ENCODE measurements at regions not wholly inside any gene's neighbourhood (a gene's known extent, or its start where the extent isn't known, plus 50 kb on each side); places are given as distances from the start of the nearest gene placed in this dataset.

DNA sequence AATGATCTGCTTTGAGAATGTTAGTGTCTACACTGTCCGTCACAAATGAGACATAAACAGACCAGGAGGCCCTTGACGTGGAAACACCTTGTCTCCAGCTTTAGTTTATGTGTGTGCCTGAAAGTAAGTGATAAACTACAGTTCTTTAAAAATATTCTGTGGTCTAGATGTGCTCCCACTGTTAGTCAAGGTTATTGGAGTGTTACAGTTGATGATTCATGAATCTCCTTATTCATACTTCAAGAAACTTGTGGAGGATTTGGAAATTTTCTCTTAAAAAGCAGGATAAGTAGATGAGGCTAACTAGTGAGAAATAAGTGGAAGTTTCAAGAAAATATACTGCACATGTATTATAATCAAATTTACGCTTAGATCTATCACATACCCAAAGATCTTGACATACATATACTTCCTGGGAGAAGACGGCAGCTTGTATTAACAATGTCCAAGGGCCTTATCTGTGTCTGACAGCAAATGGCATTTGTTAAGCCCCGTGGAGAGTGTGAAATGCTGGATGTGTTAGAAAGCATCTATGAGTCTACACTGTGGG is 90.5 kb upstream of the MBOAT1 start:
- ChIA-PET RAD21 (ENCODE audit: low non-redundant PET in 1 of 2, low total read pairs in 2 of 2, uncharacterized antibody in 2 of 2, unreplicated experiment in 2 of 2) (no interaction called here), POLR2A (interaction anchor here (2.5 kb wide), 1 partner anchor 17 kb away, joined by 8 read pairs; no protein-coding TSS in a partner anchor), CTCF (no interaction called here)
- H3K9ac ChIP-seq (ENCODE audit: low read length), result no peak overlapping the region
- DNase-seq (ENCODE audit: low read depth, low spot score) (no peak), ATAC-seq (no peak)
- no peak overlapping the region for H3K27ac ChIP-seq (ENCODE audit: low read depth, low read length)
- no peaks in the 10 kb centered on the region for H3K36me3 ChIP-seq (ENCODE audit: control insufficient read depth in 1 of 2, insufficient read depth in 2 of 2, low read length in 2 of 2)
- no TSS peak for BruUV-seq (replicated peaks)
- H3K79me2 ChIP-seq (ENCODE audit: insufficient read depth, low read length), result no peaks in the 10 kb centered on the region
- TF ChIP-seq CEBPB (IDR thresholded peaks at IDR 0.05; ENCODE audit: low read depth) (no peak), EGR1 (IDR thresholded peaks at IDR 0.05; ENCODE audit: low read depth) (no peak), ZNF274 (IDR thresholded peaks at IDR 0.05; ENCODE audit: low read depth, low read length) (no peak), POLR2A (IDR thresholded peaks at IDR 0.05; ENCODE audit: borderline replicate concordance, extremely low read depth, insufficient read depth, insufficient read length) (no peak), EZH2phosphoT487 (IDR thresholded peaks at IDR 0.05; ENCODE audit: borderline replicate concordance) (no peak), CBX3 (IDR thresholded peaks at IDR 0.05; ENCODE audit: low read depth) (no peak), SP1 (IDR thresholded peaks at IDR 0.05; ENCODE audit: low read depth) (no peak), SRF (IDR thresholded peaks at IDR 0.05; ENCODE audit: low read depth) (no peak), ZFX (IDR thresholded peaks at IDR 0.05) (no peak), ZBTB33 (IDR thresholded peaks at IDR 0.05; ENCODE audit: extremely low read depth, insufficient replicate concordance, low read length) (no peak), EZH2 (IDR thresholded peaks at IDR 0.05) (no peak), MAX (IDR thresholded peaks at IDR 0.05) (no peak), POLR2AphosphoS5 (IDR thresholded peaks at IDR 0.05; ENCODE audit: low read depth, low read length) (no peak), RAD21 (IDR thresholded peaks at IDR 0.05; ENCODE audit: low read depth) (no peak), TCF7L2 (IDR thresholded peaks at IDR 0.05; ENCODE audit: borderline replicate concordance, extremely low read depth, insufficient read depth, insufficient read length) (no peak), FOSL1 (IDR thresholded peaks at IDR 0.05; ENCODE audit: low read depth) (no peak)
- TF ChIP-seq, protein P1, sequence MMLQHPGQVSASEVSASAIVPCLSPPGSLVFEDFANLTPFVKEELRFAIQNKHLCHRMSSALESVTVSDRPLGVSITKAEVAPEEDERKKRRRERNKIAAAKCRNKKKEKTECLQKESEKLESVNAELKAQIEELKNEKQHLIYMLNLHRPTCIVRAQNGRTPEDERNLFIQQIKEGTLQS (IDR thresholded peaks at IDR 0.05), result no peak
- TF ChIP-seq, protein P2, sequence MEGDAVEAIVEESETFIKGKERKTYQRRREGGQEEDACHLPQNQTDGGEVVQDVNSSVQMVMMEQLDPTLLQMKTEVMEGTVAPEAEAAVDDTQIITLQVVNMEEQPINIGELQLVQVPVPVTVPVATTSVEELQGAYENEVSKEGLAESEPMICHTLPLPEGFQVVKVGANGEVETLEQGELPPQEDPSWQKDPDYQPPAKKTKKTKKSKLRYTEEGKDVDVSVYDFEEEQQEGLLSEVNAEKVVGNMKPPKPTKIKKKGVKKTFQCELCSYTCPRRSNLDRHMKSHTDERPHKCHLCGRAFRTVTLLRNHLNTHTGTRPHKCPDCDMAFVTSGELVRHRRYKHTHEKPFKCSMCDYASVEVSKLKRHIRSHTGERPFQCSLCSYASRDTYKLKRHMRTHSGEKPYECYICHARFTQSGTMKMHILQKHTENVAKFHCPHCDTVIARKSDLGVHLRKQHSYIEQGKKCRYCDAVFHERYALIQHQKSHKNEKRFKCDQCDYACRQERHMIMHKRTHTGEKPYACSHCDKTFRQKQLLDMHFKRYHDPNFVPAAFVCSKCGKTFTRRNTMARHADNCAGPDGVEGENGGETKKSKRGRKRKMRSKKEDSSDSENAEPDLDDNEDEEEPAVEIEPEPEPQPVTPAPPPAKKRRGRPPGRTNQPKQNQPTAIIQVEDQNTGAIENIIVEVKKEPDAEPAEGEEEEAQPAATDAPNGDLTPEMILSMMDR (IDR thresholded peaks at IDR 0.05 in 2 of 3, conservative IDR thresholded peaks at IDR 0.05 in 1 of 3; ENCODE audit: borderline replicate concordance in 1 of 3, insufficient read depth in 1 of 3, low read depth in 2 of 3, low read length in 2 of 3), result no peak
- TF ChIP-seq, protein P3, sequence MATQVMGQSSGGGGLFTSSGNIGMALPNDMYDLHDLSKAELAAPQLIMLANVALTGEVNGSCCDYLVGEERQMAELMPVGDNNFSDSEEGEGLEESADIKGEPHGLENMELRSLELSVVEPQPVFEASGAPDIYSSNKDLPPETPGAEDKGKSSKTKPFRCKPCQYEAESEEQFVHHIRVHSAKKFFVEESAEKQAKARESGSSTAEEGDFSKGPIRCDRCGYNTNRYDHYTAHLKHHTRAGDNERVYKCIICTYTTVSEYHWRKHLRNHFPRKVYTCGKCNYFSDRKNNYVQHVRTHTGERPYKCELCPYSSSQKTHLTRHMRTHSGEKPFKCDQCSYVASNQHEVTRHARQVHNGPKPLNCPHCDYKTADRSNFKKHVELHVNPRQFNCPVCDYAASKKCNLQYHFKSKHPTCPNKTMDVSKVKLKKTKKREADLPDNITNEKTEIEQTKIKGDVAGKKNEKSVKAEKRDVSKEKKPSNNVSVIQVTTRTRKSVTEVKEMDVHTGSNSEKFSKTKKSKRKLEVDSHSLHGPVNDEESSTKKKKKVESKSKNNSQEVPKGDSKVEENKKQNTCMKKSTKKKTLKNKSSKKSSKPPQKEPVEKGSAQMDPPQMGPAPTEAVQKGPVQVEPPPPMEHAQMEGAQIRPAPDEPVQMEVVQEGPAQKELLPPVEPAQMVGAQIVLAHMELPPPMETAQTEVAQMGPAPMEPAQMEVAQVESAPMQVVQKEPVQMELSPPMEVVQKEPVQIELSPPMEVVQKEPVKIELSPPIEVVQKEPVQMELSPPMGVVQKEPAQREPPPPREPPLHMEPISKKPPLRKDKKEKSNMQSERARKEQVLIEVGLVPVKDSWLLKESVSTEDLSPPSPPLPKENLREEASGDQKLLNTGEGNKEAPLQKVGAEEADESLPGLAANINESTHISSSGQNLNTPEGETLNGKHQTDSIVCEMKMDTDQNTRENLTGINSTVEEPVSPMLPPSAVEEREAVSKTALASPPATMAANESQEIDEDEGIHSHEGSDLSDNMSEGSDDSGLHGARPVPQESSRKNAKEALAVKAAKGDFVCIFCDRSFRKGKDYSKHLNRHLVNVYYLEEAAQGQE (IDR thresholded peaks at IDR 0.05; ENCODE audit: low read depth), result no peak
- H3K4me2 ChIP-seq (ENCODE audit: low read length), result no peak overlapping the region
- H3K27me3 ChIP-seq (ENCODE audit: insufficient read depth, low read length), result no peaks in the 10 kb centered on the region
- H2AFZ ChIP-seq (ENCODE audit: low read depth, low read length, poor library complexity, severe bottlenecking), result no peak overlapping the region
- H4K20me1 ChIP-seq (ENCODE audit: insufficient read depth), result no peaks in the 10 kb centered on the region
- no peaks in the 10 kb centered on the region for H3K9me3 ChIP-seq (ENCODE audit: control insufficient read depth in 1 of 2, insufficient read depth in 1 of 2, low read depth in 1 of 2, low read length in 2 of 2)
- no peaks in the 10 kb centered on the region for H3K9me2 ChIP-seq (ENCODE audit: insufficient read depth)
- H3K4me3 ChIP-seq (replicated peaks in 1 of 2; ENCODE audit: low read depth in 1 of 2, low read length in 2 of 2), result no peak overlapping the region
- intact Hi-C loops (cut with micrococcal nuclease), result no loop called here
- no peaks in the 10 kb centered on the region for H3K4me1 ChIP-seq (ENCODE audit: control insufficient read depth in 1 of 2, insufficient read depth in 2 of 2, low read length in 2 of 2)
